Left cardiac atrium (tissue), 4 donors: ENCODE measurements at regions not wholly inside any gene's neighbourhood (a gene's known extent, or its start where the extent isn't known, plus 50 kb on each side); places are given as distances from the start of the nearest gene placed in this dataset.

Experiments
- ATAC-seq, 2 donors: fragments of 200-7000 bp; cut with Tn5 transposase; one replicate each; pipeline ENCODE4 v1.9.1; 2020; ENCODE audit warnings: mild to moderate bottlenecking in 2 of 2, moderate library complexity in 2 of 2
- DNase-seq: peaks from one replicate; pipeline ENCODE4 v3.0.0-alpha.2; 2020
- intact Hi-C, 2 donors: fragments of 100-400 bp; cut with DNase I; formaldehyde crosslinking; loops; one replicate each; pipeline versions ENCODE4 v1.14.1 to v1.15.1; 2022 to 2023
- donor health status: DM: no; HTN: yes; CAD: no.
- donor health status: DM: no; HTN: yes; CAD: no; lungs with severe emphysema.
- donor health status: DM: yes; HTN: yes; CAD: no.
- donor health status: Dilated cardiomyopathy.

DNA sequence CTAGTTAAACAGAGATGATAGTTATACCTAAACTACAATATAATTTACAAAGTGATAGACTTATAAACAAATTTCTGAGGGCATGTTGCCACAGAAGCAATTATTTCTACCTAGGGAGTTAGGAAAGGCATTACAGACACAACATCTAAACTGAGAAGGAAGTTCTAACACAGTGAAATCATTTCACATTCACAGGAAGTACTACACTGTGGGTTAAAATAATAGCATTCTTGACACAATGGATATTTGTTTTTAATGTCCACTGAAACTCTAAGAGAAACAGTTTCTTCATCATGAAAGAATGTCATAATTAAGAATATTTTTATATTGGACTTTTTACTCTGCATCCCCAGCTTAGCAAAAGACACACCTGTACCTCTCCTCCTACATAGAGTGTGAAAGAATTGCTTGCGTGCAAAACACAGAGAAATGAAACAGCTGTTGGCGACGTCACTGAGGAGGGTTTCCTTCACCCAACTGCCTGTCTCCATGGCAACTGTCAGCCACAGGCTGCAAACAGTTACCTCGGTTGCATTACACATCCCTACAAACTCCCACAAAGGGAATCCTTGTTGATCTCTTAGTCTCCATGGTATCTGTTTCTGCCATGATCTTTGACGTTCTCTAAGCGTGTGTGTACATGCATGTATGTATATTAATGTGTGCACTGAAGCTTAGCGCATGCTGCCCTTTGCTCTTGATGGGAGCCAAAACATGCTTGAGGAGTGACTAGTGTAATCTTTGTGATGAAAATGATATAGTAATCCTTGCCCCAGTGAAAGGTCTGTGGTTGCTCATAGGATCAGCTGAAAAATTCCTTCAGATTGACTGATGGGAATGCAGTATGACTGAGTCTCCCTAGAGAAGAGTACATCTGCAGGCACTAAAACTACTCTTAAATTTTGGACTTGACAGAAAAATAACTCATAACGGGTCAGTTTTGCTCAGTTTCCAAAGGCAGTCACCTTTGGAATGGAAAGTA lies 168.5 kb downstream of the ACTL7B start:
- no peak for ATAC-seq
- intact Hi-C loops: no loop called here
- no peak for DNase-seq

DNA sequence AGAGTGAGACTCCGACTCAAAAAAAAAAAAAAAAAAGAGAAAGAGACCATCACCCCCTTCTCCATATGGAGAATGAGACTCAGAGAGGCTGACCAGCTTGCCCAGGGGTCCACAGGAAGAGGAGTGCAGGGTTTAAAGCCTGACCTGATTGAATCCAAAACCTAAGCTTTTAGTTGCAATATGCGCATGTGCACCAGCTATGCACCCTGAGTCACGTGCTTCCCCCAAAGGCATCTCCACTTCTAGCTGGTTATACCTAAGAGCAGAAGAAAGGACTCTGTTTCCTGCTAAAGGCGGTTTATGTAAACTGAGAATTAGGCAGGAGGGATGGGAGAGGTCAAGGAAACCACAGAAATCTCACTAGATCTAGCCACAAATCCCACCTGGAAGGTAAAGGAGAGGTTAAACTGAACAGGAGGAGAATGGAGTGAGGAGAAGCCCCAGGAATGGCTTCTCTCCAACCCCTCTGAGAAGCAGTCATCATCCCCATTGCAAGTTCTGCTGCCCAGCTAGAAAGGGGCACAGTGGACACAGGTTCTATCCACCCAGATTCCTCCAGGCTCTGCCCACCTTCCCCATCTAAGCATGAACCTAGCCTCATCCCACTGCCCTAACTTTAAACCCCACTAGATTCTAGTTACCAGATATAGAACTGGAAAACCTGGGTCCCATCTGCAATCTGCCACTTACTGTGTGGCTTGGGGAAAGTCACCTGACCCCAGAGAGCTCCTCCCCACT lies 171.3 kb downstream of the ACTL7B start:
- intact Hi-C loops: no loop called here
- ATAC-seq (no peak), DNase-seq (no peak)

DNA sequence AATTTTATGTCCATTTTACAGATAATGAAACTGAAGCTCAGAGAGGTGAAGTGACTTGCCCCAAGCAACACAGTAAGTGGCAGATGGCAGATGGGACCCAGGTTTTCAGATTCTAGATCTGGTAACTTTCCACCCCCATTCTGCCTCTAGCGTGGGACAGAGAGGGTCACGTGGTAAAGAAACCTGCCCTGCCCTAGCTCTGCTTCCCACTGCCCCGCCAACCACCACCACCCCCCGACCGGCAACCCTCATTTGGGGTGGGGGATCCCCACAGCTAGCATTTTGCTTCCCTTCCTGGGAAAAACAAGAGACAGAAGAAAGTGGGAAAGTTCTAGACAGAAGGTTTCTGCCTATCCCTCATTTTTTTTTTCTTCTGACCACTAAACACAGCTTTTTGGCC lies 172.5 kb downstream of the ACTL7B start:
- intact Hi-C loops: no loop called here
- ATAC-seq: no peak
- DNase-seq: no peak

DNA sequence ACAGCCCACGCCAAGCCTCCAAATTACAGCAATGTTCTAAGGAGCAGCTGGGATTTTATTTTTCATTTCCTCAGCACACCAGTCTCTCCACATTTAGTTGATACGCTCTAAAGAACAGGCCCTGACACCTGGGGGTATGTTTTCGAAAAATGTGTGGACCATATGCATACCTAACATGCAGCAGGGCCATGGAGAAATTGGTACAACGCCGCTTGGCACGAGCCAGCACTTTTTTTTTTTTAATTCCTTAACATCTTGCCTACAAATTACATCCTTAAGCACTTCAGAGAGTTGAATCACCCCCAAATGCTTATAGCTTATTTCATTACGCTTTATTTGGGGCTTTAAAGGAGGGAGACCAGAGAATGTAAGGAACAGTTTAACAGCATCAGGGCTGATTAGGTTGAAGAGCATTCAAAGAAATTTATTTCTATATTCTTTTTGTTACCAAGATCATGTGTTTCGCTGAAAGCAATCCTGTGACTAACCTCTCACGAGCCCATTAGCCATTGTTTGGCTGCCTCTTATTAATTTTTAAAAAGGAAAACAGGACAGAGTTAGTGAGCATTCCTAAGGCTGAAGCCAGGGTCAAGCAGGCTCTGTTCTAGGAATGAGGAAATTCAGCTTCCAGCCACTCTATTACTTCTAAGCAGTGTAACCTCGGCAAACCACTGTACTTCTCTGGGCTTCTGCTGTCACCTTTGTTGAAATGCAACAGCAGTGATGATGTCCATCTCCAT lies 173.8 kb downstream of the ACTL7B start:
- intact Hi-C loops: no loop called here
- ATAC-seq (no peak), DNase-seq (no peak)

DNA sequence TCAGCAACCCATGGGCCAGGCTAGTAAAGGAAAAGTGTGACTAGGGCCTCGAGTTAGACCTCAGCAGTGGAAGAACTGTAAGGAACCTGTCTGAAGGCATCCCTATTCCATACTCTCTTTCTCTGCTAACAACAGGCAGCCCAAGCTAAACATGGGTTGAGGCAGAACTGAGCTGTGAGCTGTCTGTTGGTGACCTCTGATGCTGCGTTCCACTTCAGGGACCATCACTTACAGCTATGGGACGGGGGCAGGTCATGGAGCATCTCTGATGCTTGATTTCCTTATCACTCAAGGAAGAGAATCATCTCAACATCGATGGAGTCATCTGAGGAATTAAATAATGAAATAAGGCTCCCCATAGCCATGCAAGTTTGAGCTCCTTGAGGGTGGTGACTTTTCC lies 174.8 kb downstream of the ACTL7B start:
- DNase-seq (no peak), ATAC-seq (no peak)
- intact Hi-C loops: no loop called here

DNA sequence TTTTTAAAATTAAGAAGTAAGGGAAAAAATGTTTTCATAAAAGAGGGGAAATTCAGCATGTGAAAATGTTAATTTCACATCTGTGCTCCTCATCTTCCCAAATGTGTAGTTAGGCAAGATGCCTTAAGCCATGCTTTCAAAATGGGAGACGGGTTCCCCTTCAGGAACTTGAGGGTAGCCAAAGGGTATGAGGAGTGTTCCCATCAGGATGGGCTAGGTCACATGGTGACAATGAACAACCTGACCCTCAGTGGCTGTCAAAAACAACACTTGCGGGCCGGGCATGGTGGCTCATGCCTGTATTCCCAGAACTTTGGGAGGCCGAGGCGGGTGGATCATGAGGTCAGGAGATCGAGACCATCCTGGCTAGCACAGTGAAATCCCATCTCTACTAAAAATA lies 178.0 kb downstream of the ACTL7B start:
- no peak for DNase-seq
- intact Hi-C loops: no loop called here

DNA sequence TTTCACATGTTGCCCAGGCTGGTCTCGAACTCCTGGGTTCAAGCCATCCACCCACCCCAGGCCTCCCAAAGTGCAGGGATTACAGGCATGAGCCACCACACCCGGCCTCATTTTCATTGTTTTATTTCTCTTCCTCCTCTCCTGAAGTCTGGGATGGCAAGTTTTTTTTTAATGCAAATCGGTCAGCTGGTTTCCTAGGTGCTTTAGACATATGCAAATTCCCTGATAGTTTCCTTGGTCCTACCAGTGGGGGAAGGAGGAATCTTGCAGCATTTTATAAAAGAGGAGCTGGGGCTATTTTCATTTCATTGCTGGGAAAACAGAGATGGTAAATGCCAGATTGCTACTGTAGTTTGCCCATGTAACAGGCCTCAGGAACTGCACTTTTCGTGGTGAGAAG lies 179.4 kb downstream of the ACTL7B start:
- intact Hi-C loops: no loop called here
- no peak for ATAC-seq
- no peak for DNase-seq

More for the DNA sequence above, 178.0 kb downstream of the ACTL7B start:
- no peak for ATAC-seq

DNA sequence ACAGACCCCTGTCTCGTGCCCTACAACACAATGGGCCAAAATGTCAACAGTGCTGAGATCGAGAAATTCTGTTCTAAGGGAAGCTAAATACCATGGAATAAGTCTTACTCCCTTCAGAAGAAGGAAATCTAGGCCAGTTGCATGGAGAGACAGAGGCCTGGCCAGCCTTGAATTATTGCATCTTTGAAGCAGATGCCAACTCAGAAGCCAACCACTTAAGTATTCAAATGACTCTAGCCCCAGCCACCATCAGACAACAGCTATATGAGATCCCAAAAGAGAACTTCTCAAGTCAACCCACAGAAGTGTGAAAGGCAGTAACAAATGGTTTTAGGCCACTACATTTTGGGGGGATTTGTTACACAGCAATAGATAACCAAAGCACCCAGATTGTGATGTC lies 180.1 kb downstream of the ACTL7B start:
- intact Hi-C loops: no loop called here
- ATAC-seq (no peak), DNase-seq (no peak)

DNA sequence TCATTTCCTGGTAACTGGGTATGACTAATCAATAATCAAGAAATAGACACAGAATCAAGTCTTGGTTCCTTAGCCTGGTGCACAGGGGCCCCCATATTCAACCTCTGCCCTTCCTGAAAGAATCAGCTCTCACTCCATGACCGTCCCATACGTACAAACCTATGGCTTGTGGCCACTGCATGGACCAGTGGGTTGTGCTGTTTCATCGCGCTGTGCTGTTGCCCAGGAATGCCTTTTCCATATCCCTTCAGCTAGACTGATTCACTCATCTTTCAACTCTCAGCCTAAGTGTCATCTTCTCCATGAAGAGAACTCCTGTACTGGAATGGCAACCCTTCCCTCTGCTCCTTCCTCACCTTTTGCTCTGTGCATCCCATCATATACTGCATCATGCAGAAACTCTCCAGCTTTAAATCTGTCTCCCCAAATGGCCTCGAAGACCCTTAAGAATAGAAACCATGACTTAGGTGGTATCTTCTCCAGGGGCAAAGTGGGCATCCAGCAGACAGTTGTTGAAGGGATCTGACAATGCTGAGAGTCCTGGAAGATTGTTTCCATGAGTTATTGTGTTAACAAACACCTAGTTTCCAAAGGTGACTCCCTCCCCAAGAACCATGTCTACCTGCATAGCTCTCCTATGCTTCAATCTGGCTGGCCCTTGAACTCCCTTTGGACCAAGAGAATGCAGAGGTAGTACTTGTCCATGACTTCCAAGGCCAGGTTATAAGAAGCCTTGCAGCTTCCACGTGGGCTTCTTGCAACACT lies 180.8 kb downstream of the ACTL7B start:
- intact Hi-C loops: no loop called here

DNA sequence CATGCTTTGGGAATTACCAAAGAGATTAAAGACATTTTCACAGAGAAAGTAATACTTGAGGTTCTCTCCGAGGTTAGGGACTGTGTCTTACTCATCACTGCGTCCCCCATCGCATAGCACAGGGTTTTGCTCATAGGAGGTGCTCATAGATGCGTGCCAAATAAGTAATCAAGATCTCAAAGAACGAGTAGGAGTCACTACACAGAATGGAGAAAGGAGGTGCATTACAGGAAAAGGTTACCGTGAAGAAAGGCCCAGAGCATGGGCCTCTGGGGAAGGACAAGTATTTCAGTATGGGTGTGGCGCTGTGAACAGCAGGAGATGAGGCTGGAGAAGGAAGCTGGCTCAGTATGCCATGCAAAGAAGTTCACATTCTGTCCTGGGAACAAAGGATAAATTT lies 182.4 kb downstream of the ACTL7B start:
- intact Hi-C loops: no loop called here
- no peak for DNase-seq
- ATAC-seq: no peak

More for the DNA sequence above, 180.8 kb downstream of the ACTL7B start:
- DNase-seq (no peak), ATAC-seq (no peak)

DNA sequence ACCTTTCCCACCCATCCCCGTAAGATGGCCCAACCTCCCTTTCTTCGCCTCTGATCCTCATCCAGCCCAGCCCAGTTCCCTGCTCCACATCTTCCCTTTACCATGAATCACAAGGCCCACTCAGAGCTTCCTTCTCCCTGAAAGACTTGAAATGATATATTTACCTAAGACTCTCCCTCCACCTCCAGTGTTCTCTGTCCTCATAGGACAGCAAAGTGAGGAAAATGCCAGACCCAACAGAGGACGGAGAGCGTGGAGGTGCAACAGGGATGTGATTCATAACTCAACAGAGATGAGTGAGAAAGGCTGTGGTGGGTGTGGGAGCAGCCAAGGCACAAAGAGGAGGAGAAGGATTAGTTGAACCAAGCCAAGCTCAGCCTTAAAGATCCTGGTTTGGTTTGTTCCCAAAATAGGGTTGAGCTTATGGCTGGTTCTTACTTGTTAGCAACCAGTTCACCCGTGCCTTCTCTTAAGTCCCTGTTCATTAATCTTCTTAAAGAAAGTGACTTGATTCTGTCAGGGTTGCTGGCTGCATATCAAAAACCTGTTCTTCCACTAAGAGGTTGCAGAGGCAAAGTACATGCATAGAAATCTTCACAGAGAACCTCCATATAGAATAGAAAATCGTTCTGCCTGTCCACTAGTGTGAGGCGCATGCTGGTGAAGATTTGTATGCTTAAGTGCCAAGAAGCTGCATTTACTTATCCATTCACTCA lies 183.2 kb downstream of the ACTL7B start:
- intact Hi-C loops: no loop called here
- ATAC-seq (no peak), DNase-seq (no peak)

DNA sequence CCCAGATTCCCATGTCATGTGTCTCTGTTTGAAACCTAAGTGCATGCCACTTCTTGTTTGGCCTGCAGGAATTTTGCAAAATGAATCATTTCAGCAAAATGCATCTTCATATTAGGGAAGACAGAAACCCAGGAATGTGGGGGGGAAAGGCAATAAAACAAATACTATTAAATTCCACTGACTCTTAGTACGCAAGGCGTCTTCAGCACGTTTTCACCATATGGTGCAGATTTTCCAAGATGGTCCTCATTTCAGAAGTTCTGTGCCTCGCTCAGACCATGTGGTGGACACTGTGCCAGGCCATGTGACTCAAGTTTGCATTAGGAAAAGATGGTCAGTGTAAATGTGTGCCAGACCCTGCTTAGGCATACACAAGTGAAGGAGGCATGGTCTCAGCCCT lies 184.0 kb downstream of the ACTL7B start:
- ATAC-seq (no peak), DNase-seq (no peak)
- intact Hi-C loops: no loop called here

DNA sequence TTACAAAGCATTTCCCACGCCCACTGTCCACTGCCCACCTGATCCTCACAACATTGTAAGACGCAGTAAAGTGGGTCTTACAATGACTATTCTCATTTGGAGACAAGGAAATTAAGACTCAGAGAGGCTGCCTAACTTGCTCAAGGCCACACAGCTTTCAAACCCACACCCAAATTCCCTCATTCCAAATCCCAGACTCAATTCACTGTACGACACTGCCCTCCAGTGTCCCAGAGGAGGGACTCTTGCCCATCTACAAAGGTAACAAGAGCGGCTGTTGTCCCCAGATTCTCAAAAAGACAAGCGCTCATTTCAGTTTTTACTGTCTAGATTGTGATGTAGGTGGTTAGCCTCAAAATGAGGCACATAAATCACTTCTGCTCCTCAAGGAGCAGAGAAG lies 184.6 kb downstream of the ACTL7B start:
- intact Hi-C loops: no loop called here
- no peak for DNase-seq
- no peak for ATAC-seq

DNA sequence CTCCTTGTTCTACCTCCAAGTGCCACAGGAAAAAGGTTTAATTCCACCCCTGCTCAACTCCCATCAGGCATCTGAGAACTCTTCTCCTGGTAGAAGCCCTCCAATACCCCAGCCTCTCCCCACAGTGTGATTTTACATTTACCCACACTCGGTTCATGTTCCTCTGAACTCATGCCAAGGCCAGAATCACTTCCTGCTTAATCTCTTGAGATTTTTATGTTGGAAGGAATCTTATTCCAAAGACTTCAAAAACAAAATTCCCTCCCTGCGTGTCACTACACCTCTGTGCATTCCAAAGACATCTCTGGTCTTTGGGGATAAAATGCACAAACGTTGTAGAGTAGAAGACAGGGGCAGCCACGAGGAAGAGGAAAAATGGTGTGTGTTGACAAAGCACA lies 186.8 kb downstream of the ACTL7B start:
- DNase-seq: no peak
- intact Hi-C loops: no loop called here
- no peak for ATAC-seq

DNA sequence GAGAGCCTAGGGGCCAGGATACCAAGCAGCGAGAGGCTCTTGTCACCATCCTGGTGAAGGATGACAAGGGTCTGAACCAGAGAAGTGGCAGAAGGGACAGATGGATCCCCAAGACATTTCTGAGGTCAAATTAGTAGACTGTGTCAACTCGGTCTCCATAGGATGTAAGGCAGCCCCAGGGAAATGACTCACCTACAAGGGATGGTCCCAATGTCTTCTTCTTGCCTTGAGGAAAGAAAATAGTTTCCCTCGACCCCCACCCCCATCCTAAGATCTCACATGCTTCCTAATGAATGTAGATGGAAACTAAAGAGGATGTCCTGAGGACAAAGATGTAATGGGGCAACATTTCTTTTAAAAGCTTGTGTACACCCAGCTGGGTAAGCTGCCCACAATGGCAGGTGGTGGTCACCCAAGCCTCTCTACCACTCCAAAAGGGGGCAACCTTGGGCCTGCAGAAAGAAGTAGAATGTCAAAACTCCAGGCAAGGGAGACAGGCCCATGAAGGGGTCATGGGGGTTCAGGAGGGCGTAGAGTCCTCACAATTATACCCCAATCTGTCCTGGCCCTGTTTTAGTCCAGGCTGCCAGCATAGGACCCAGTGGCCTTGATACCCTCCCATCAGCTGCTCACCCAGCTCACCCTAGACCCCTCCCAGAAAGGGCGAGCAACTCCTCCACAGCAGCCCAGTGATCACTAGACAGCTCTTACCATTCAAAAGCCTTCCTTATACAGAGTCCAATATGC lies 187.4 kb downstream of the ACTL7B start:
- intact Hi-C loops: no loop called here
- no peak for ATAC-seq

DNA sequence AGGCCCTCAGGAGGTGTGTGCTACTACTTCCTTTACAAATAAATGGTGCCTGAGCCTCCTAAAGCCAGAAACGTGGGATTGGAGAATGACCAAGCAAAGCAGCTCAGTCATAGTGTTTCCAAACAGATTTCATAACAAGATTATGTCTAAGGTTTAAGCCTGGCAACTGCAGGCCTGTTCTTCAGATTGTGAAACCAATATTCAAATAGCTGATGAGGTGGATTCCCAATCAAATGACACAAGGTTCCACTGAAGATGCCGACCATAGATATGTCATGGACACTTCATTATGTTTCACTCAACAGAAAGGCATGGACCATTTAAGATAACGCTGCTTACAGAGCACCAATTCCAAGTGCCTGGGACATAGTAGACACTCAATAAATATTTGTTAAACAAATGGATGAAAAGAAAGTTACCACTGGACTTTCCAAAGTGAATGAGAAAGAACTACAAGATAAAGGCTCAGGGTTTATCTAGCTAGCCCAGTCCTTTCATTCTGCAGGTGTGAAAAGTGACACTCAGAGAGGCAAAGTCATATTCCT lies 189.5 kb downstream of the ACTL7B start:
- intact Hi-C loops: no loop called here
- ATAC-seq (no peak), DNase-seq (no peak)

More for the DNA sequence above, 187.4 kb downstream of the ACTL7B start:
- no peak for DNase-seq

DNA sequence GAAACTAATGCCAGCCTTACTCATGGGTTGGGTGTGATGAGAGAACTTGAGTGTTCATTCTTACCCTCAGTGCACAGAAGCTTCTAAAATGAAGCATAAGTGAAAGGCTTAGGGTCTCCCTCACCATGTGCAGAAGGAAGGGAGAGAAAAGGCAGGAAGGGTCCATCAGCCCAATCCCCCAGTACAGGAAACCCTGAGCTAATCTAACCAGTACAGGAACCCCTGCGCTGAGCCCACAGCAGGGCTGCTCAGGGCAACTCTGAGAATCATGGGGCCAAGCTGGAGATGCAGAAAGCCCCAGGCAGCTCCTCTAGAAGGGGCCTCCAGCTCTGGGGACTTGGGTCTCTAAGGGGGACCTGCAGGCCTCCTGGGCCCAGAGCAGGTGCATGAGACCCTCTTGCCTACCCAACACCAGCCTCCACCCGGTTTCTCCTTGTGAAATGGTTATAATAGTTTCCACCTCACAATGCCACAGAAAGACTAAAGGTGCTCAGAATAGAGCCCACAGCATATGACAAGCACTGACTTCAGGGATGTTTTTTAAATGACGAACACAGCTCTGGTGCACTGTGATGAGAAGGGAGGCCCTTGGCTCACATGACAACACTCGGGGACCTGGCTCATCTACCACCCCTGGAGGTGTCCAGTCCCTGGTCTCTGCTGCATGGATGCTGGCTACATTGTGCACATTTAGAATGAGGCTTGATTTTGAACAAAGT lies 190.1 kb downstream of the ACTL7B start:
- ATAC-seq: no peak
- intact Hi-C loops: no loop called here
- DNase-seq: no peak
